GM12878 (cell line): ENCODE measurements at regions not wholly inside any gene's neighbourhood (a gene's known extent, or its start where the extent isn't known, plus 50 kb on each side); places are given as distances from the start of the nearest gene placed in this dataset.

ENCODE experiments used
- CTCF ChIP-seq, 3 experiments: IDR thresholded peaks in 2 of 3; conservative IDR thresholded peaks in 1 of 3; 2 replicates each; pipeline ENCODE4 v1.5.1; 2011; ENCODE audit warnings: low read depth in 3 of 3, low read length in 3 of 3, mild to moderate bottlenecking in 3 of 3, control low read depth in 2 of 3, moderate library complexity in 2 of 3, inconsistent platforms in 1 of 3, mixed read lengths in 1 of 3; ENCODE audit not compliant: control insufficient read depth in 2 of 3, insufficient read depth in 1 of 3; ENCODE audit errors: extremely low read depth in 1 of 3
- E4F1 ChIP-seq: fragments of 450-650 bp; IDR thresholded peaks from 2 replicates; pipeline ENCODE4 v1.6.1; 2018; ENCODE audit warnings: borderline replicate concordance, mild to moderate bottlenecking; ENCODE audit not compliant: partially characterized antibody
- GATAD2B ChIP-seq: fragments of 450-650 bp; conservative IDR thresholded peaks from 2 replicates; pipeline ENCODE4 v1.6.1; 2017; ENCODE audit warnings: low read depth, mild to moderate bottlenecking, moderate library complexity
- SRF ChIP-seq, 2 experiments: IDR thresholded peaks; 2 replicates each; pipeline ENCODE4 v1.6.1; 2011; ENCODE audit warnings: low read depth in 2 of 2, low read length in 2 of 2, mild to moderate bottlenecking in 1 of 2, moderate library complexity in 1 of 2
- SUZ12 ChIP-seq: fragments of 200-600 bp; sonication (generic); IDR thresholded peaks from one replicate; pipeline ENCODE4 v1.6.1; 2018; ENCODE audit warnings: antibody characterized with exemption, mild to moderate bottlenecking; ENCODE audit not compliant: unreplicated experiment
- TCF12 ChIP-seq: IDR thresholded peaks from 2 replicates; pipeline ENCODE4 v1.6.1; 2011; ENCODE audit warnings: low read depth, mild to moderate bottlenecking, low read length
- ZNF24 ChIP-seq: fragments of 450-650 bp; IDR thresholded peaks from 2 replicates; pipeline ENCODE4 v1.6.1; 2017; ENCODE audit warnings: antibody characterized with exemption, mild to moderate bottlenecking

DNA sequence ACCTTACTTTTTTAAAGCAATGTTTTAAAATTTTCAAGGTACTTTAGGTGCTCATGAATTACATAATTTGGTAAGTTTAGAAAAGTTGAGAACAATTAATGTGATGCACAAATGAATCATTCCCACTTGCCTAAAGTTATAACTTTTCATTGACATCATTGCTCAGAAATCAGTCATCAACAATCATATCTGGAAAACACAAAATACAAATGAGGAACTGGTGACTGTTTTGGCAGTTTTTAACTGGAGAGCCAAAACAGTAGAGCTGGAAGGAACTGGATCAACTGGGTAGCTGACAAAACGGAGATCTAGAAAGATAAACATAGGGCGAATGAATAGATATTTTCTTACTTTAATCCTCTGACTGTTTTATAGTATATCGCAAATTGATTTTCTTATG, 767.1 kb downstream of the IGSF11 start:
- TF ChIP-seq E4F1, result no peak
- TF ChIP-seq SRF (IDR thresholded peaks at IDR 0.05; ENCODE audit: low read depth in 2 of 2, low read length in 2 of 2), result no peak
- no peak for TF ChIP-seq TCF12
- no peak for TF ChIP-seq SUZ12
- no peak for TF ChIP-seq CTCF (IDR thresholded peaks at IDR 0.05 in 2 of 3, conservative IDR thresholded peaks at IDR 0.05 in 1 of 3; ENCODE audit: control insufficient read depth in 2 of 3, extremely low read depth in 1 of 3, insufficient read depth in 1 of 3, low read depth in 3 of 3, low read length in 3 of 3)
- no peak for TF ChIP-seq ZNF24
- no peak for TF ChIP-seq GATAD2B
